Activated CD4-positive, alpha-beta T cell treated with anti-CD3 and anti-CD28 coated beads, Interleukin-2, amount 50 U/mL, for 48 hours (primary cell): ENCODE measurements at regions not wholly inside any gene's neighbourhood (a gene's known extent, or its start where the extent isn't known, plus 50 kb on each side); places are given as distances from the start of the nearest gene placed in this dataset.
"Not testable (repeated sequence)": the region's sequence is repeated elsewhere in the genome, so short reads cannot be mapped to it uniquely, and the experiment has no call there.

ENCODE experiments used
- DNase-seq, 2 experiments: peaks; one replicate each; pipeline ENCODE4 v3.0.0-alpha.2; 2020

DNA sequence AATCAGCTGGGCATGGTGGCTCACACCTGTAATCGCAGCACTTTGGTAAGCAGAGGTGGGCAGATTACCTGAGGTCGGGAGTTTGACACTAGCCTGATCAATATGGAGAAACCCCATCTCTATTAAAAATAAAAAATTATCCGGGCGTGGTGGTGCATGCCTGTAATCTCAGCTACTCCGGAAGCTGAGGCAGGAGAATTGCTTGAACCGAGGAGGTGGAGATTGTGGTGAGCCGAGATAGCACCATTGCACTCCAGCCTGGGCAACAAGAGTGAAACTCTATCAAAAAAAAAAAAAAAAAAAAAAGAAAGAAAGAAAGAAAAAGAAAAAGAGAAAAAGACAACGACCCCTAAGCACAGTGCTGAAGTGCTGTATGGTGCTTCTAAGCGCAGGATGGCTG is 280.6 kb upstream of the MAF start:
- not testable (repeated sequence) for DNase-seq

GRCh38 chr16:79876332-79876730 is 275.8 kb upstream of the MAF start:
- DNase-seq, result no peak

DNA sequence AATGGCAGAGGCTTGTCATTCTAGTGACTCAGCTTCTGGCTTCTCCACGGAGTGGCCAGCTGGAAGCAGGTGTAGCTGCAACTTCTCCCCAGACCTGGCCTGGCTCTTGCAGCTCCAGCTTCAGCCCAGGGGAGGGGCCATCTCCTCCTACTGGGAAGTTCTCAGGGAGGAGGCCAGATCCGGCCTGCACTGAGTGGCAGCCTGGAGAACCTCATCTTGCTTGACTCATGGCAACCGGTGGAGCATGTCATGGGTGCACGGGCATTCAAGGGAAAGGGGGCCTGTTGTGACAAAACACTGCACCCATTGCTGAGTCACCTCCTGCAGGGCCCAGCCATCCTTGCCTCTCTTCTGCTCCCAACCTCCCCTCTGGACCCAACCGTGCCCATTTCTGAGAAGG is 273.9 kb upstream of the MAF start:
- no peak for DNase-seq

GRCh38 chr16:79873825-79874224 is 273.3 kb upstream of the MAF start:
- no peak for DNase-seq

GRCh38 chr16:79871906-79872305 is 271.4 kb upstream of the MAF start:
- no peak for DNase-seq

DNA sequence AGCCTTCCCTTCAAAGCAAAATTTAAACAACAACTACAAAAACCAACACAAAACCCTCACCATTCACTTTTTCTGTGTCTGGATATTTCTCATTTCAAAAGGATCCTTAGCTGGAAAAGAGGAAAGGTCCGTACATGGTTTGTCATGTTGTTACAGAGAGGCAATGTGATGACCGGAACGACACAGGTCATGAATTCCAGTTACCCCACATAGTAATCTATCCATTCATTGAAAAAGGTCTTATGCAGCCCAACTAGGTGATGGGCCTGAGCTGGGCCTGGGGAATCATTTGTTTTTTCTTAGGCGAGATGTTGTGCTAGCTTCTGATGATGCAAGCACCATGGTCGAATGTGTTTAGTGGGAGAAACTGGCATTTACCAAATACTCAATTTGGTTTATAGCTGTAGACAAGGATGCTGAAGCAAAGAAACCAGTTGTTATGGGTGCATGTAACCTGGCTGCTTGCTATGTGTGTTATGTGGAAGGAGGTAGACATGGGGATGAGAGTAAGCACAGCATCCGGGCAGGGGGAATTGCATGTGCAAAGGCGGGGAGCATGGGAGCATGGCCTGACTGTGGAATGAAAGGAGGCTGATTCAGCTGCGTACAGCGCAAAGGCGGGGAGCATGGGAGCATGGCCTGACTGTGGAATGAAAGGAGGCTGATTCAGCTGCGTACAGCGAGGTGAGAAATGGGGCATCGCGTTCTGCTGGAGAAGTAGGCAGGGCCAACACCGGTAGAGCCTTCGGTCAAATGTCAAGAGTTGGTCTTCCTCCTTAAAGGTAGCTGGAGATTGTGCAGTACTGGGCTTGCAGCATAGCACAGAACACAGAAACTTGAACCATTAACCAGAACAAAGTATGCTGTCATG is 269.7 kb upstream of the MAF start:
- no peak for DNase-seq

GRCh38 chr16:79869304-79870015 is 268.9 kb upstream of the MAF start:
- DNase-seq, result no peak

DNA sequence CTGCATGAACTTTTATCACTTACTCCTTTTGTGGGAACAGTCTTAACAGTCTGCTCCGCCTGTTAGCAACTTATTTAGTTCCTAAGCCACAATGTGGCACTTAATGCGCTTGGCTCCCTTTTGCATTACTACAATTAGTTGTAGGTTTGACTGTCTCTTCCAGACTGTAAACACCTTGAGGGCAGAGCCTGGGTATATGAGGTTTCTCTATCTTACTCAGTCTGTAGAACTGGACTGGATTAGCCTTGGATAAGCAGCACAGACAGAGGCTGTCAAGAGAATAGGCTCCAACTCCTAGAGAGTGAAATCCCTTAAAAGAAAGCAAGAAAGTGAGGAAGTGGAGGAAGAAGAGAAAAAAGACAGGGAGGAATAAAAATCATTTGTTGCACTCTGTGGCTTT is 268.3 kb upstream of the MAF start:
- no peak for DNase-seq

GRCh38 chr16:79867425-79867997 is 267.0 kb upstream of the MAF start:
- DNase-seq, result no peak

DNA sequence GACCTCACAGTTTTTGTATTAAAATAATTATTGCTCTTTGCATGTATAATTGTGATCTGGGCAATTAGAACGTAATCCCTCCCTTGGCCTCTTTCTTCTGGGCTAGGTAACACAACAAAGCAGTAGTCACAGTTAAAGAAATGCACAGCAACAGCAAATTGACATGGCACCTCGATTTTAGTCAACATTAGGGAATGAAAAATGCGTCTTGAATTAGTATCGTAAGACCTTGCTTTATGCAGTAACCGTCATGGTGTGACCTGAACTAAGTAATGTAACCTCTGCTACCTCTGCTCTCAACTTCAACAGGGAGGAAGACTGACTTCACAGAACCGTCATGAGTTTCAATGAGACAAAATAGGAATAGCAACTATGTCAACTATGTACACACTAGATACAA is 265.4 kb upstream of the MAF start:
- DNase-seq, result no peak

GRCh38 chr16:79864781-79865391 is 264.3 kb upstream of the MAF start:
- no peak for DNase-seq

DNA sequence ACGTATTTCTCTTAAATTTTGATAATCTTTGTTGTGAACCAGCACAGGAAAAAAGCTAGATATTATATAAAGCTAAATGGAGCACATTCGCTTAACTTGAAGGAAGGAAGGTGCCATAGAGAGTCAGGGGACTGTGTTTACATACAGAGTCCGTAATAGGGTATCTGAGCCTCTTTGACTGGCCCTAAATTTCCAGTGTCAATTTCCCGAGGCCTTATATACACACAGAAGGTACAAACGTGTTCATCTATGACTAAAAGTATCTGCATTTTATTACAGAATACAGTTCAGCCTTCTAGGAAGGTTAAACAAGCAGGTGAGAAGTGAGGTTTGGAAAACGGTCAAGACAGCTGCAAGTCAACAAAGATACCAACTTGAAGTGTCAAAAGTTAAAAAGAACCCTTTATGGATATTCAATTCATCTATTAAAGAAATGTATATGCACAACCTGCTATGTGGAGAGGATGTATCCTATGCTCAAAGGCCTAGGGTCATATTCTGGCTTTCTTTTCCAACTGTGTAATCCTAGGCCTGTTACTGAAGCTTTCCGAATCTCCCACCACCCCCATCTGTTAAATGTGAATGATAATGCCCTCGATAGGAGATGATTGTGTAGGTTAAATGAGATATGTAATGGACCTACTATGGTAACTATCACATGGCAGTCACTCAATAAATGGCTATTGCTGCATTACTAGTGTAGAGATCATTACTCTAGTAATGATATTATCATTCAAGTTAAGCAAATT is 263.7 kb upstream of the MAF start:
- no peak for DNase-seq

DNA sequence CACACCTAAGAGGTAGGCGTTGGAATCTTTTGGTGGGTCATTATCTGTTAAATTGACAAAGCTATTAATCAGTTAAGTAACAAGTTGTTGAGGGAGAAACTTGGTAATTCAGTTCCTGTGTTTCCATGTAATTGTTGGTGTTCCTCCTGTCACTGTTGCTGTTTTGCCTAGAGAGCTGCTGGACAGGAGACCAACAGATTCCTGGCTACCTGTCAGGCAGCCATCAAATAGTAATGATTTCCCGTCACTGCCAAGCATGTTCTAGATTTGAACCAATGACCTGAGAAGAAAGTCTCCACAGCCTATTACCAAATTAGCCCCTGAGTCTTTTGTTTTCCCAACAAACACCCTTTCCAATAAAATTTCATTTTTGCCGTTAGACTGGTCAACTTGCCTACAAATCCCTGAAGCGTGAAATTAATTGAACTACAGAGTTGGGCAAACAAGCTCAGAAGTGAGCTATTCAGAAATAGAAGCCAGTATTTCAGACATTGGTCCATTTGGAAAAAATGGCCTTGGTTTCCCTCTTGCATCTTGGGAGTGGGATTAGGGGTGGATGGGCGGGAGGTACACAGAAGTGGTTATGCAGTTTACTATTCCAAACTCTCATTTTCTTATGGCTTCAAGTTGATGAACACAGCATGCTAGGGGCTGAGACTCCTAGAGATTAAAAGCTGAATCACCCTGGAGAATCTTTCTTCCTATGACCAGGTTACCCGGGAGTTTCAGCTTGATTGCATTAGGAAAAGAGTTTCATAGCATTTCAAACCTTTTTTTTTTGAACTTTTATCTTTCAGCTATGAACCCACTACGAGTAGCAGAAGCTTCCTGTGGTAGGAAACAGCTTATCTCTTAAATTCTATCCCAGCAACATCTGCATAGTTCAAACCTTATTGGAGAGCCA is 262.8 kb upstream of the MAF start:
- no peak for DNase-seq

DNA sequence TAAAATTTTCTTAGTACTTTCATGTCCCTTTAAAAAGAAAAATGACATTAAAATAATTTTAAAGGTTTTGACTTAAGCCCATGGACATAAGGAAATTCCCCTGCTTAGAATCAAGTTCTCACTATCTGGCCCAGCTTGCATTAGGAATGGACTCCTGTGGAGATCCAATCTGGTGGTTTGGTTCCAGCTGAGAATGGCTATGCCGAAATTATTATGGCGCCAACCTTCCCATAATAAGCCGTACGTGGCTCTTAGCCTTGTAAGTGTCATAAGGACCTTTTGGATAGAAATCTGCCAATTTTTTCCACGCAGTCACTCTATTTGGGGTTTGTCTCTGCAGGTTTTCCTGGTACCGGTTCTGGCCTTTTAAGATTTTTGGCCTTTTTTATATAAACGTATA is 262.1 kb upstream of the MAF start:
- DNase-seq, result no peak

- DNase-seq, result no peak
Observed at GRCh38 chr16:79856581-79856980, 256.0 kb upstream of the MAF start.

DNA sequence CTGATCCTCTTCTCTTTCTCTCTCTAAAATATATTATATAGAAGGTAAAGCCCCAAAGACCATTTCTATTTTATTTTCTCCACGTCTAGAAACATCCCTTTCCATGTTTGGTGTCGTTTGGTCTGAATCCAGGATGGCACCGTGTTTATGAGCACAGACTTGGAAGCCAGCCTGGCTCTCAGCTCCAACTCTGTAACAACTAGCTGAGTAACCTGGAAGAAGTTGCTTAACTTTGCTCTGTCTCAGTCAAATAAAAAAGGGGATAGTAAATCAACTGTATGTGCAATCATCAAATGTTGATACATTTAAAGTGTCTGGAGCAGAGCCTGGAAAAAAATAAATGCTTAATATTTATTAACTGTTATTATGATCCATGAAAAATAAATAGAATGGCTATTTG is 249.8 kb upstream of the MAF start:
- DNase-seq, result no peak

DNA sequence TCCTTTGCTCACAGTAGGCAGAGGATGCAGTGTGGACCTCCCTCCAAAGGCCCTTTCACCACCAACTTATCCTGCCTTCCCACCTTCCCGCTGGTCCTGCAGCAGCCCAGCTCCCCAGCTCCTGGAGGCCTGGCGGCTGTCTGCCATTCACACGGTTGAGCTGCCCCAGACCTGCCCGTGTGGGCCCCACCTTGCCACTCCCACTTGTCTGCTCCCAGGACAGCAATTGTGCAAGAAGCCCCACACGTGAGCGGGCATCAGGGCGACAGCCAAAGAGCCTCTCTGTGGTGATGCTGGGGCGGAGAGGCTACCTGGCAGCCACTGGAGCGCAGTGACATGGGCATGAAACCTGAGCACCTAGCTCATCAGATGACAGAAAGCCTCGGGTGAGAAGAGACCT is 248.6 kb upstream of the MAF start:
- no peak for DNase-seq

- no peak for DNase-seq
Observed at GRCh38 chr16:79848719-79849118, 248.2 kb upstream of the MAF start.

DNA sequence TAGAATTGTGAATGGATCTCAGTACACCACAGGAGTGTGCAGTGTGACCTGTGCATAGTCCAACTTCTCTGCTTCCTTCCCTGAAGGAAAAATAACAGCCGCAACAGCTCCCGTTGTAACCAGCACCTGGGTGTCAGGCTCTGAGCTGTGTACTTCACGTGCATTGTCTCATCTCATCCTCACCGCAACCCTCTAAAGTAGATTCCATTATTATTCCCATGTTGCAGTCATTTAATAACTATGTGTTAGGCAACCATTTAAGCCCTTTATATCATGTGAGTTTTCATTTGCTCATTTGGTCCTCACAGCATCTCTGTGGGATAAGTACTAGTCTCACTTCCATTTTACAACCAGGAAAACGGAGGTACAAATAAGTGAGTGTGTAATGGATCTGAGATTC is 247.0 kb upstream of the MAF start:
- no peak for DNase-seq

DNA sequence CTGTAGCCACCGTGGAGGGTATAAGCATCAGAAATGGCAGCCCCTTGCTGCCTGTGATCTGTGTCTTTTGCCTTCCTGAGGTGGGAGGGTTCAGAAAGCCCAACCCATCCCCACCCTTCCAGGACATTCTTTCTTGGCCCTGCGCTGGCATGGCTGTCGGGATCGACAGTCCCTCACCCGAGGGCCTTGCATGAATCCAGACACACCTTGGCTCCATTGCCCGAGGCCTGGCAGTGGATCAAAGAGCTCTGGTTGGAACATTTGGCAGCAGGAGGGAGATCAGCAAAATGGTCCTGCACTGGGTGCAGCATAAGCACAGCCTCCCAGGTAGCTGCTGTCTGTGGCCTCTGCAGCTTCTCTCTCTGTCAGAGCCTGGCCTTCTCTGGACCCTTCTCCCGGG is 246.6 kb upstream of the MAF start:
- no peak for DNase-seq

DNA sequence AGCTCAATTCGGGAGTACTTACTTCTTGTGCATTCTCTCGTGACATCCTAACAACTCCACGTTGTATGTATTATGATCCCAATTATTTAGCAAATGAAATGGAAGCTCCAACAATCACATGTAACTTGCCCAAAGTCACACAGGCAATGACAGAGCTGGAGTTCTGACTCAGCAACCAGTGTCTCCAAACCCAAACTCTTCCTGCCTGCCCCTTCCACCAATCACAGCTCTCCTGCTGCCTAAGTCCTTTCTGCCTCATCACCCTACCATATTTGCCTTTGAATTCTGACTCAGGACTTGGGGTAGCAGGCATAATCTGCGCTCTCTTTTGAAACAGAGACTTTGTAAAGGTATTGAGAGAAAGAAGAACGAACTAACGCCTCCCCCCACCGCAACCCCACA is 245.2 kb upstream of the MAF start:
- DNase-seq, result no peak
